HG03520 (cell line): ENCODE measurements at regions not wholly inside any gene's neighbourhood (a gene's known extent, or its start where the extent isn't known, plus 50 kb on each side); places are given as distances from the start of the nearest gene placed in this dataset.

Experiments
- ATAC-seq: cut with Tn5 transposase; IDR thresholded peaks from one replicate; pipeline ENCODE4 v1.9.1; 2021; ENCODE audit warnings: mild to moderate bottlenecking, moderate library complexity; ENCODE audit not compliant: unreplicated experiment

- no peak for ATAC-seq
Observed at GRCh38 chr7:148950806-148951205, 66.7 kb upstream of the EZH2 start.

GRCh38 chr7:148944935-148945934, 61.1 kb upstream of the EZH2 start:
- no peak for ATAC-seq

GRCh38 chr7:148941598-148942275, 57.6 kb upstream of the EZH2 start:
- ATAC-seq, result peak; percentile 41

GRCh38 chr7:148940702-148941597, 56.9 kb upstream of the EZH2 start:
- ATAC-seq, result peak; percentile 52

GRCh38 chr7:148939128-148939755, 55.2 kb upstream of the EZH2 start:
- no peak for ATAC-seq

- ATAC-seq, result no peak
Observed at GRCh38 chr7:148935451-148935850, 51.4 kb upstream of the EZH2 start.
